IMR-90 (cell line): ENCODE measurements at regions not wholly inside any gene's neighbourhood (a gene's known extent, or its start where the extent isn't known, plus 50 kb on each side); places are given as distances from the start of the nearest gene placed in this dataset.

Source experiments
- ATAC-seq: fragments of 200-7000 bp; cut with Tn5 transposase; 2 replicates; pipeline ENCODE4 v1.9.1; 2020; ENCODE audit warnings: low read depth, mild to moderate bottlenecking, moderate library complexity
- BruUV-seq: library from RNA; stranded (reverse); fragments of 400-500 nt; replicated peaks from 2 replicates; lab custom pipeline; 2021; lab: Mats Ljungman, UMichigan
- CTCF ChIA-PET: fragments of 300-600 bp; formaldehyde crosslinking; extraction: SDS; loops from one replicate; lab custom pipeline; 2021; ENCODE audit warnings: antibody characterized with exemption; lab: Yijun Ruan, JAX
- POLR2A ChIA-PET: fragments of 300-600 bp; sonication (Branson Sonifier 250); formaldehyde crosslinking; loops from one replicate; lab custom pipeline; 2022; ENCODE audit warnings: antibody characterized with exemption; ENCODE audit not compliant: unreplicated experiment; lab: Charles Lee
- DNase-seq: peaks from one replicate; pipeline ENCODE4 v3.0.0; 2013
- H2AFZ ChIP-seq: replicated peaks from 2 replicates; pipeline ENCODE3; 2013; ENCODE audit warnings: low read length, mild to moderate bottlenecking; ENCODE audit not compliant: poor library complexity
- H2AK5ac ChIP-seq: 2 replicates; pipeline ENCODE4 v1.6.1; 2013; ENCODE audit warnings: low read depth, low read length, inconsistent platforms
- H2AK9ac ChIP-seq: replicated peaks from 2 replicates; pipeline ENCODE3; 2013; ENCODE audit warnings: mild to moderate bottlenecking, low read depth, low read length, moderate library complexity; ENCODE audit not compliant: poor library complexity
- H2BK120ac ChIP-seq: 2 replicates; pipeline ENCODE4 v1.6.1; 2013; ENCODE audit warnings: low read depth, low read length, inconsistent platforms
- H2BK15ac ChIP-seq: 3 replicates; pipeline ENCODE4 v1.6.1; 2013; ENCODE audit warnings: low read depth, low read length, inconsistent platforms
- H2BK20ac ChIP-seq: 2 replicates; pipeline ENCODE4 v1.6.1; 2013; ENCODE audit warnings: low read depth, mild to moderate bottlenecking, inconsistent platforms, low read length, moderate library complexity
- H2BK5ac ChIP-seq: 2 replicates; pipeline ENCODE4 v1.6.1; 2013; ENCODE audit warnings: mild to moderate bottlenecking, low read depth, low read length, inconsistent platforms; ENCODE audit not compliant: poor library complexity, severe bottlenecking
- H3K14ac ChIP-seq: replicated peaks from 2 replicates; pipeline ENCODE4 v1.6.1; 2013; ENCODE audit warnings: low read depth, low read length, inconsistent platforms
- H3K18ac ChIP-seq: 2 replicates; pipeline ENCODE4 v1.6.1; 2013; ENCODE audit warnings: low read depth, low read length, control low read depth
- H3K23ac ChIP-seq: 2 replicates; pipeline ENCODE4 v1.6.1; 2013; ENCODE audit warnings: low read depth, low read length, inconsistent platforms
- H3K27ac ChIP-seq: 2 replicates; pipeline ENCODE4 v1.5.1; 2013; ENCODE audit warnings: mild to moderate bottlenecking, control low read depth, low read length; ENCODE audit not compliant: insufficient read depth
- H3K27me3 ChIP-seq: 2 replicates; pipeline ENCODE4 v1.6.1; 2013; ENCODE audit warnings: low read length; ENCODE audit not compliant: control insufficient read depth, insufficient read depth
- H3K36me3 ChIP-seq: 2 replicates; pipeline ENCODE4 v1.6.1; 2013; ENCODE audit warnings: low read length, mixed read lengths; ENCODE audit not compliant: control insufficient read depth, insufficient read depth
- H3K4ac ChIP-seq: 2 replicates; pipeline ENCODE4 v1.6.1; 2013; ENCODE audit warnings: low read depth, low read length, inconsistent platforms
- H3K4me1 ChIP-seq: 2 replicates; pipeline ENCODE4 v1.6.1; 2013; ENCODE audit warnings: low read length, mixed read lengths; ENCODE audit not compliant: control insufficient read depth, insufficient read depth
- H3K4me2 ChIP-seq: 2 replicates; pipeline ENCODE4 v1.6.1; 2013; ENCODE audit warnings: low read depth, mild to moderate bottlenecking, control low read depth, low read length, moderate library complexity
- H3K4me3 ChIP-seq: 2 replicates; pipeline ENCODE4 v1.5.1; 2013; ENCODE audit warnings: low read depth, mild to moderate bottlenecking, control low read depth, low read length, moderate library complexity; ENCODE audit not compliant: insufficient read depth
- H3K56ac ChIP-seq: 2 replicates; pipeline ENCODE4 v1.6.1; 2013; ENCODE audit warnings: low read length, inconsistent platforms; ENCODE audit not compliant: insufficient read depth; ENCODE audit errors: extremely low read depth
- H3K79me1 ChIP-seq, 2 experiments: 2 replicates each; pipeline ENCODE4 v1.6.1; 2013; ENCODE audit warnings: low read length in 2 of 2, inconsistent platforms in 1 of 2, low read depth in 1 of 2
- H3K9ac ChIP-seq: 2 replicates; pipeline ENCODE4 v1.6.1; 2013; ENCODE audit warnings: low read depth, low read length, control low read depth
- H3K9me1 ChIP-seq: 2 replicates; pipeline ENCODE4 v1.6.1; 2013; ENCODE audit warnings: low read length, inconsistent platforms; ENCODE audit not compliant: insufficient read depth
- H3K9me3 ChIP-seq: 2 replicates; pipeline ENCODE4 v1.6.1; 2013; ENCODE audit warnings: low read length; ENCODE audit not compliant: control insufficient read depth, insufficient read depth
- H4K20me1 ChIP-seq: 2 replicates; pipeline ENCODE4 v1.6.1; 2013; ENCODE audit warnings: low read length, inconsistent platforms; ENCODE audit not compliant: insufficient read depth
- H4K5ac ChIP-seq: 2 replicates; pipeline ENCODE4 v1.6.1; 2013; ENCODE audit warnings: mild to moderate bottlenecking, low read depth, low read length, control low read depth
- H4K8ac ChIP-seq, 2 experiments: 2 replicates each; pipeline ENCODE4 v1.6.1; 2013; ENCODE audit warnings: low read depth in 2 of 2, low read length in 2 of 2, control low read depth in 1 of 2, inconsistent platforms in 1 of 2
- H4K91ac ChIP-seq: 2 replicates; pipeline ENCODE4 v1.6.1; 2013; ENCODE audit warnings: low read depth, low read length, inconsistent platforms; ENCODE audit not compliant: insufficient read depth
- BHLHE40 ChIP-seq: fragments of 150-350 bp; IDR thresholded peaks from 2 replicates; pipeline ENCODE4 v1.6.1; 2016; ENCODE audit warnings: mild to moderate bottlenecking, low read depth, low read length
- CEBPB ChIP-seq: IDR thresholded peaks from 2 replicates; pipeline ENCODE4 v1.6.1; 2012; ENCODE audit warnings: low read depth, low read length, improper control_type of control experiment
- CHD1 ChIP-seq: IDR thresholded peaks from 2 replicates; pipeline ENCODE4 v1.6.1; 2012; ENCODE audit warnings: low read depth, low read length, improper control_type of control experiment
- CTCF ChIP-seq: conservative IDR thresholded peaks from 2 replicates; pipeline ENCODE4 v1.5.1; 2012; ENCODE audit warnings: mild to moderate bottlenecking, low read depth, low read length, improper control_type of control experiment
- ELK1 ChIP-seq: fragments of 150-350 bp; IDR thresholded peaks from 2 replicates; pipeline ENCODE4 v1.6.1; 2016; ENCODE audit warnings: low read depth, mild to moderate bottlenecking, low read length, moderate library complexity, borderline replicate concordance
- FOS ChIP-seq: fragments of 150-350 bp; IDR thresholded peaks from 2 replicates; pipeline ENCODE4 v1.6.1; 2016; ENCODE audit warnings: low read depth, low read length
- MAFK ChIP-seq: IDR thresholded peaks from 2 replicates; pipeline ENCODE4 v1.6.1; 2012; ENCODE audit warnings: low read depth, low read length, improper control_type of control experiment
- MAZ ChIP-seq: IDR thresholded peaks from 2 replicates; pipeline ENCODE4 v1.6.1; 2012; ENCODE audit warnings: low read depth, mild to moderate bottlenecking, low read length, improper control_type of control experiment, moderate library complexity, borderline replicate concordance
- MXI1 ChIP-seq: IDR thresholded peaks from 2 replicates; pipeline ENCODE4 v1.6.1; 2012; ENCODE audit warnings: low read depth, mild to moderate bottlenecking, low read length, moderate library complexity, borderline replicate concordance
- RAD21 ChIP-seq: IDR thresholded peaks from 2 replicates; pipeline ENCODE4 v1.6.1; 2012; ENCODE audit warnings: low read length, improper control_type of control experiment
- RCOR1 ChIP-seq: IDR thresholded peaks from 2 replicates; pipeline ENCODE4 v1.6.1; 2012; ENCODE audit warnings: mild to moderate bottlenecking, low read length, improper control_type of control experiment; ENCODE audit not compliant: insufficient replicate concordance
- RFX5 ChIP-seq: IDR thresholded peaks from 2 replicates; pipeline ENCODE4 v1.8.0; 2012; ENCODE audit warnings: low read depth, mild to moderate bottlenecking, low read length, moderate library complexity
- SMC3 ChIP-seq: fragments of 150-350 bp; IDR thresholded peaks from 2 replicates; pipeline ENCODE4 v1.6.1; 2016; ENCODE audit warnings: low read depth, mild to moderate bottlenecking, antibody characterized with exemption, low read length, moderate library complexity
- WGBS, 2 experiments: methylation state at CpG; one replicate each; pipeline versions ENCODE4 v1.1.5 to v1.1.7; 2013; ENCODE audit warnings: missing lambda C conversion rate in 2 of 2; ENCODE audit not compliant: insufficient read length in 1 of 2; ENCODE audit errors: extremely low coverage in 2 of 2; 5-methylcytosine and 5-hydroxymethylcytosine counted together
- dilution Hi-C: fragments of 300-500 bp; cut with HindIII; formaldehyde crosslinking; loops from one replicate; pipeline ENCODE4 v1.14.3; 2018; ENCODE audit warnings: low sequenced_read_pairs; ENCODE audit not compliant: unreplicated experiment
- in situ Hi-C: fragments of 300-500 bp; cut with MboI; formaldehyde crosslinking; loops from 3 replicates; pipeline ENCODE4 v1.14.3; 2019; ENCODE audit warnings: low sequenced_read_pairs, inconsistent platforms, mixed read lengths
- intact Hi-C: fragments of 100-400 bp; cut with micrococcal nuclease; formaldehyde crosslinking; loops from 2 replicates; pipeline ENCODE4 v1.10.0; 2022
- TF ChIP-seq, protein P1 (sequence below): fragments of 150-350 bp; IDR thresholded peaks from 2 replicates; pipeline ENCODE4 v1.6.1; 2017; ENCODE audit warnings: mild to moderate bottlenecking, antibody characterized with exemption, low read length, low read depth

GRCh38 chr6:81995548-81996289 is 243.2 kb upstream of the TENT5A start:
- peak overlapping the region; percentile 99 for H2BK5ac ChIP-seq
- dilution Hi-C loops, result no loop called here
- peak overlapping the region; percentile 76 for H3K4ac ChIP-seq
- H3K56ac ChIP-seq, result peak overlapping the region; percentile 78
- H3K9me1 ChIP-seq, result peaks cover 3% of the 10 kb centered on the region
- H2AFZ ChIP-seq, result no peak overlapping the region
- peaks cover 19% of the 10 kb centered on the region for H3K4me1 ChIP-seq
- in situ Hi-C loops, result no loop called here
- ATAC-seq (peak; percentile 40), DNase-seq (peak; percentile 48)
- H3K79me1 ChIP-seq, result no peaks in the 10 kb centered on the region
- H3K9ac ChIP-seq, result no peak overlapping the region
- H4K91ac ChIP-seq, result peak overlapping the region; percentile 73
- H3K27ac ChIP-seq, result peak overlapping the region; percentile 54
- H3K14ac ChIP-seq, result peak overlapping the region; percentile 85; the same call in 1 of the 2 replicates
- H4K20me1 ChIP-seq, result no peaks in the 10 kb centered on the region
- H3K4me3 ChIP-seq, result no peak overlapping the region
- ChIA-PET POLR2A (no interaction called here), CTCF (interaction anchor here (0.5 kb wide), 1 partner anchor 27 kb away, joined by 3 read pairs; no protein-coding TSS in a partner anchor)
- H2BK15ac ChIP-seq, result peak overlapping the region; percentile 75; the same call in 2 of the 3 replicates
- no TSS peak for BruUV-seq
- no CpG with 5 or more reads among the region's 1 CpG for WGBS, 2 experiments
- H3K36me3 ChIP-seq, result no peaks in the 10 kb centered on the region
- intact Hi-C loops, result loop anchor here (2.0 to 10.0 kb wide), 5 partner anchors 101 to 1391 kb away; partner anchors contain the start of gene TENT5A
- peak overlapping the region; percentile 78 to 90 for H4K8ac ChIP-seq
- peak overlapping the region; percentile 67; the same call in 1 of the 2 replicates for H3K4me2 ChIP-seq
- TF ChIP-seq MAZ (no peak), SMC3 (no peak), RCOR1 (no peak), MXI1 (no peak), RAD21 (no peak), CTCF (no peak), BHLHE40 (no peak), RFX5 (no peak), CHD1 (no peak), FOS (no peak), MAFK (no peak), CEBPB (no peak), ELK1 (no peak)
- TF ChIP-seq, protein P1, sequence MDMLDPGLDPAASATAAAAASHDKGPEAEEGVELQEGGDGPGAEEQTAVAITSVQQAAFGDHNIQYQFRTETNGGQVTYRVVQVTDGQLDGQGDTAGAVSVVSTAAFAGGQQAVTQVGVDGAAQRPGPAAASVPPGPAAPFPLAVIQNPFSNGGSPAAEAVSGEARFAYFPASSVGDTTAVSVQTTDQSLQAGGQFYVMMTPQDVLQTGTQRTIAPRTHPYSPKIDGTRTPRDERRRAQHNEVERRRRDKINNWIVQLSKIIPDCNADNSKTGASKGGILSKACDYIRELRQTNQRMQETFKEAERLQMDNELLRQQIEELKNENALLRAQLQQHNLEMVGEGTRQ, result no peak
- peak overlapping the region; percentile 95 for H2BK20ac ChIP-seq
- H4K5ac ChIP-seq, result peak overlapping the region; percentile 87; the same call in 1 of the 2 replicates
- H2AK9ac ChIP-seq, result no peak overlapping the region
- H3K23ac ChIP-seq, result 0 out of 2 replicates have a peak overlapping the region, but pooled peaks have one; percentile 35
- no peaks in the 10 kb centered on the region for H3K27me3 ChIP-seq
- H3K18ac ChIP-seq, result peak overlapping the region; percentile 98; the same call in 1 of the 2 replicates
- H3K9me3 ChIP-seq, result no peaks in the 10 kb centered on the region
- peak overlapping the region; percentile 91 for H2AK5ac ChIP-seq
- H2BK120ac ChIP-seq, result peak overlapping the region; percentile 96
